Loucy (cell line): ENCODE measurements at regions not wholly inside any gene's neighbourhood (a gene's known extent, or its start where the extent isn't known, plus 50 kb on each side); places are given as distances from the start of the nearest gene placed in this dataset.

ENCODE experiments used
- H2AFZ ChIP-seq: fragments of 200-600 bp; sonication (generic); 2 replicates; pipeline ENCODE4 v1.6.0; 2016; ENCODE audit warnings: antibody characterized with exemption, mild to moderate bottlenecking, low read length, moderate library complexity
- H3F3A ChIP-seq: fragments of 200-600 bp; 2 replicates; pipeline ENCODE4 v1.6.0; 2016; ENCODE audit warnings: antibody characterized with exemption, low read depth, mild to moderate bottlenecking
- H3K27me3 ChIP-seq: fragments of 200-600 bp; sonication (generic); 2 replicates; pipeline ENCODE4 v1.6.1; 2014; ENCODE audit warnings: low read length, mild to moderate bottlenecking; ENCODE audit not compliant: insufficient read depth, poor library complexity, severe bottlenecking
- H3K36me3 ChIP-seq: fragments of 200-600 bp; sonication (generic); 2 replicates; pipeline ENCODE4 v1.6.1; 2016; ENCODE audit warnings: low read length; ENCODE audit not compliant: insufficient read depth
- H3K4me1 ChIP-seq: fragments of 200-600 bp; sonication (generic); 2 replicates; pipeline ENCODE4 v1.5.1; 2014; ENCODE audit warnings: low read length, mild to moderate bottlenecking; ENCODE audit not compliant: insufficient read depth, poor library complexity, severe bottlenecking
- H3K4me2 ChIP-seq: fragments of 200-600 bp; sonication (generic); 2 replicates; pipeline ENCODE4 v1.6.0; 2014; ENCODE audit warnings: antibody characterized with exemption, low read length, low read depth, mild to moderate bottlenecking; ENCODE audit not compliant: poor library complexity, severe bottlenecking
- H3K4me3 ChIP-seq: fragments of 200-600 bp; sonication (generic); 2 replicates; pipeline ENCODE4 v1.5.1; 2014; ENCODE audit warnings: low read length, mild to moderate bottlenecking, mixed read lengths; ENCODE audit not compliant: poor library complexity, severe bottlenecking
- H3K79me2 ChIP-seq: fragments of 200-600 bp; sonication (generic); 2 replicates; pipeline ENCODE4 v1.6.1; 2014; ENCODE audit warnings: low read length; ENCODE audit not compliant: insufficient read depth
- H3K9ac ChIP-seq: fragments of 200-600 bp; sonication (generic); 2 replicates; pipeline ENCODE4 v1.6.0; 2014; ENCODE audit warnings: mild to moderate bottlenecking, low read depth, low read length, moderate library complexity; ENCODE audit not compliant: poor library complexity, severe bottlenecking
- H3K9me2 ChIP-seq: fragments of 200-600 bp; sonication (generic); replicated peaks from 2 replicates; pipeline ENCODE4 v1.6.1; 2016; ENCODE audit warnings: low read depth, low read length, mixed read lengths
- H3K9me3 ChIP-seq: fragments of 200-600 bp; sonication (generic); 2 replicates; pipeline ENCODE4 v1.6.1; 2014; ENCODE audit warnings: mild to moderate bottlenecking, antibody characterized with exemption, low read length, low read depth; ENCODE audit not compliant: insufficient read depth
- H4K20me1 ChIP-seq: fragments of 200-600 bp; sonication (generic); 2 replicates; pipeline ENCODE4 v1.6.0; 2014; ENCODE audit warnings: antibody characterized with exemption, low read length, mild to moderate bottlenecking; ENCODE audit not compliant: insufficient read depth, poor library complexity, severe bottlenecking
- CTCF ChIP-seq: fragments of 200-600 bp; sonication (generic); conservative IDR thresholded peaks from 2 replicates; pipeline ENCODE4 v1.5.1; 2014; ENCODE audit warnings: mild to moderate bottlenecking, antibody characterized with exemption, low read length
- EZH2phosphoT487 ChIP-seq: fragments of 200-600 bp; IDR thresholded peaks from 2 replicates; pipeline ENCODE4 v1.6.1; 2018; ENCODE audit warnings: antibody characterized with exemption, mild to moderate bottlenecking, moderate library complexity, borderline replicate concordance

GRCh38 chr6:120328521-120328920, 979.0 kb upstream of the MAN1A1 start:
- no peak overlapping the region for H2AFZ ChIP-seq
- H4K20me1 ChIP-seq: no peaks in the 10 kb centered on the region
- H3K9ac ChIP-seq: no peak overlapping the region
- H3K27me3 ChIP-seq: no peaks in the 10 kb centered on the region
- no peak overlapping the region for H3K4me3 ChIP-seq
- peaks cover 7% of the 10 kb centered on the region for H3K4me1 ChIP-seq
- no peaks in the 10 kb centered on the region for H3K9me2 ChIP-seq
- no peaks in the 10 kb centered on the region for H3F3A ChIP-seq
- no peaks in the 10 kb centered on the region for H3K79me2 ChIP-seq
- no peak overlapping the region for H3K4me2 ChIP-seq
- TF ChIP-seq CTCF (no peak), EZH2phosphoT487 (no peak)
- no peaks in the 10 kb centered on the region for H3K36me3 ChIP-seq
- H3K9me3 ChIP-seq: no peaks in the 10 kb centered on the region

GRCh38 chr6:120320481-120321162, 971.1 kb upstream of the MAN1A1 start:
- no peaks in the 10 kb centered on the region for H4K20me1 ChIP-seq
- H2AFZ ChIP-seq: no peak overlapping the region
- no peak overlapping the region for H3K4me2 ChIP-seq
- H3K9me3 ChIP-seq: 0 out of 2 replicates have a peak, but pooled peaks cover 5% of the 10 kb centered on the region
- no peaks in the 10 kb centered on the region for H3K79me2 ChIP-seq
- no peaks in the 10 kb centered on the region for H3K4me1 ChIP-seq
- no peak overlapping the region for H3K4me3 ChIP-seq
- no peaks in the 10 kb centered on the region for H3K9me2 ChIP-seq
- no peaks in the 10 kb centered on the region for H3F3A ChIP-seq
- no peaks in the 10 kb centered on the region for H3K27me3 ChIP-seq
- no peaks in the 10 kb centered on the region for H3K36me3 ChIP-seq
- no peak for TF ChIP-seq EZH2phosphoT487
- TF ChIP-seq CTCF: no peak
- H3K9ac ChIP-seq: no peak overlapping the region

- Histone ChIP-seq H4K20me1 (no peaks in the 10 kb centered on the region), H2AFZ (no peak overlapping the region), H3K9ac (no peak overlapping the region), H3K9me2 (no peaks in the 10 kb centered on the region), H3K4me2 (no peak overlapping the region), H3K9me3 (no peaks in the 10 kb centered on the region), H3K4me3 (no peak overlapping the region), H3K4me1 (no peaks in the 10 kb centered on the region), H3F3A (no peaks in the 10 kb centered on the region), H3K79me2 (no peaks in the 10 kb centered on the region), H3K36me3 (no peaks in the 10 kb centered on the region), H3K27me3 (no peaks in the 10 kb centered on the region)
- TF ChIP-seq EZH2phosphoT487 (no peak), CTCF (no peak)
Measured at GRCh38 chr6:120304223-120304622, 954.7 kb upstream of the MAN1A1 start.
